HG03432 (cell line): ENCODE measurements at regions not wholly inside any gene's neighbourhood (a gene's known extent, or its start where the extent isn't known, plus 50 kb on each side); places are given as distances from the start of the nearest gene placed in this dataset.
A peak's percentile ranks its signal among the peaks of the same experiment; 100 is the strongest.
"Not testable (repeated sequence)": the region's sequence is repeated elsewhere in the genome, so short reads cannot be mapped to it uniquely, and the experiment has no call there.

Source experiments
- ATAC-seq: cut with Tn5 transposase; IDR thresholded peaks from one replicate; pipeline ENCODE4 v1.9.1; 2021; ENCODE audit warnings: mild to moderate bottlenecking, moderate library complexity; ENCODE audit not compliant: unreplicated experiment

DNA sequence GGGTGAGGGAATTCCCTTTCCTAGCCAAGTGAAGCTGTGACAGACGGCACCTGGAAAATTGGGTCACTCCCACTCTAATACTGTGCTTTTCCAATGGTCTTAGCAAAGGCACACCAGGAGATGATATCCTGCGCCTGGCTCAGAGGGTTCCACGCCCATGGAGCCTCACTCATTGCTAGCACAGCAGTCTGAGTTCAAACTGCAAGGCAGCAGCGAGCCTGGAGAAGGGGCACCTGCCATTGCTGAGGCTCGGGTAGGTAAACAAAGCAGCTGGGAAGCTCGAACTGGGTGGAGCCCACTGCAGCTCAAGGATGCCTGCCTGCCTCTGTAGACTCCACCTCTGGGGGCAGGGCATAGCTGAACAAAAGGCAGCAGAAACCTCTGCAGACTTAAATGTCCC is 68.9 kb upstream of the LCORL start:
- ATAC-seq = not testable (repeated sequence)

DNA sequence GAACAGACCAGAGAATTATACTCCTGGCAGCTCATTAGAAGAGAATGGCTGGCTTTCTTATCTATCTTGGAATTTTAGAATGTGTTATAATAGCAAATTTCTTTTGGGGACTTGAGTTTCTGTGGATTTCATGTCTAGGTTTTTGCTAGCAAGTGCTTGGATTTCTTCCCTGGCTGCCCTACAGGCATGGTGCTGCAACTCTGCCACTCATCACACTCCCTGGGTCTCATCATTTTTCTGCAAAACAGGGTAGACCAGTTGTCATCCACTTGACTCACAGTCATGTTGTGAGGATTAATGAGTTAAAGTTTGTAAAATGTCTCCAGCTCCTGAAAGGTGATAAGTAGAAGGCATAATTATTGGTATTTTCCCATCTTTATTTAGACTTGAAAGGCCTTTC is 60.7 kb upstream of the LCORL start:
- ATAC-seq = no peak

DNA sequence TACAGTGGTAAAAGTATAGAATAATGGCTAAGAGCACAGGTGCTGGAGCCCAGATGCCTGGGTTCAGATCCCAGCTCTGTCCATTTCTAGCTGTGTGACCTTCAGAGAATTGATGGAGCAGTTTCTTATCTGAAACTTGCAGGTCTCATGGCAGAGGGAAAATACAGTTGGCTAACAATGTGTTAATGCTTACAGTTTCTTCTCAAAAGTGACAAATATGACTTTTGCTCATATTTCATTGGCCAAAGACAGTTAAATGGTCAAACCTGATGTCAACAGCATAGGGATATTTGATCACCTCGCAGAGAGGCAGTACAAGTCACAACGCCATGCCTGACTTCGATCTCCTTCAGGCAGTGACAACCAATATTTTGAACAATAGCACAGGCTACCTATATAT is 60.2 kb upstream of the LCORL start:
- no peak for ATAC-seq

- ATAC-seq = peak; percentile 55
Observed at GRCh38 chr4:18077808-18078207, 56.3 kb upstream of the LCORL start.

DNA sequence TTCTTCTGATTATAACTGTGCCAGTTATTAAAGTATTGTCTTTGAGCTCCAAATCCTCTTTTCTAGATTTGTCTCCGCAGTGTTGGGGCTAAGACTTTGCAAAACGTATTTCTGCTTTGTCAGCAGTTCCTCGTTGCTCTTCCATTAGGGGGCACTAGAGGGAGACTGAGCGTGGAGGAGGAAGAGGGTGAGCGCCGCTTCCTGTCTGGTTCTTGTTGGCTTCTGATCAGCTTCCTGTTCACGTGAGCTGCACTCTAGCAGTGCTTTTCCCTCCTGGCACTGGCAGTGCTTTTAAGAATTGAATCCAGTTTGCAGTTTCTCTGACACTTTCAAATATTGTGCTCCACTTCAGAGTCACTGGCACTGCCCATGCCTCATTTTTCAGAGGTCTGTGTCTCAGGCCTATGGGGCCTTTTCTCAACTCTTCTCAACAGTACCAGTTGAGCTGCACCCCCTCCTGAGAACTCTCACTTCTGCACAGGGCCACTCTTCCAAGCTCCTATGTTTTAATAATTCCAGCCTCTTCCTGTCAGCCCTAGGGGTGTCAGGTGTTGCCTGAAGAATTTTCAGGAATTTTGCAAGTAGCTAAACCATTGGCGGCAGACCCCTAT is 54.4 kb upstream of the LCORL start:
- peak; percentile 70 for ATAC-seq

DNA sequence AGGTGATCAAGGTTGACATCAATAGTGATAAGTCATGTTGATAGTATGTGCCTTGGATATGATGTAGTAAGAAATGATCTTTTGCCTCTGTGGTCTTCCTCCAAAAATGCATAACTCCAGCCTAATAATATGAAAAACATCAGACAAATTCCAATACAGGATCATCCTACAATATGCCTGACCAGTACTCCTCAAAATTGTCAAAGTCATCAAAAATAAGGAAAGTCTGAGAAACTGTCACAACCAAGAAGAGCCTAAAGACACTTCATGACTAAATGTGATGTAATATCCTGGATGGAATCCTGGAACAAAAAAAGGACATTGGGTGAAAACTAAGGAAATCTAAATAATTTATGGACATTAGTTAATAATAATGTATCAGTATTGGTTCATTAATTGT is 50.3 kb upstream of the LCORL start:
- ATAC-seq = no peak
